ENCODE measurements at regions not wholly inside any gene's neighbourhood (a gene's known extent, or its start where the extent isn't known, plus 50 kb on each side); places are given as distances from the start of the nearest gene placed in this dataset.
"Not testable (repeated sequence)": the region's sequence is repeated elsewhere in the genome, so short reads cannot be mapped to it uniquely, and the experiment has no call there.

- TF ChIP-seq TOX (CRISPR knock-in tag; IDR thresholded peaks at IDR 0.05; ENCODE audit: borderline replicate concordance); TCF4 (CRISPR knock-in tag; IDR thresholded peaks at IDR 0.05; ENCODE audit: borderline replicate concordance); PPARA (CRISPR knock-in tag; IDR thresholded peaks at IDR 0.05; ENCODE audit: borderline replicate concordance); ZNF565 (CRISPR knock-in tag; conservative IDR thresholded peaks at IDR 0.05; ENCODE audit: low read depth); CSDC2 (CRISPR knock-in tag; IDR thresholded peaks at IDR 0.05); OSR1 (CRISPR knock-in tag; IDR thresholded peaks at IDR 0.05); SNAI2 (CRISPR knock-in tag; IDR thresholded peaks at IDR 0.05); PATZ1 (CRISPR knock-in tag; IDR thresholded peaks at IDR 0.05; ENCODE audit: borderline replicate concordance); CSRNP3 (CRISPR knock-in tag; IDR thresholded peaks at IDR 0.05); ZFP30 (CRISPR knock-in tag; IDR thresholded peaks at IDR 0.05); RARB (CRISPR knock-in tag; IDR thresholded peaks at IDR 0.05); GLIS3 (CRISPR knock-in tag; IDR thresholded peaks at IDR 0.05); ZNF70 (CRISPR knock-in tag; IDR thresholded peaks at IDR 0.05): not testable (repeated sequence)
These were observed 67.5 kb upstream of the SEC22B start for GRCh38 chr1:120243867-120244266.

All from SK-N-SH treated with all-trans-retinoic acid at 6 μM for 48 hours (cell line).